Activated CD4-positive, alpha-beta T cell treated with anti-CD3 and anti-CD28 coated beads for 36 hours (primary cell): ENCODE measurements at regions not wholly inside any gene's neighbourhood (a gene's known extent, or its start where the extent isn't known, plus 50 kb on each side); places are given as distances from the start of the nearest gene placed in this dataset.

ENCODE experiments used
- ATAC-seq: fragments of 200-7000 bp; cut with Tn5 transposase; one replicate; pipeline ENCODE4 v1.10.0; 2021; ENCODE audit warnings: mild to moderate bottlenecking, moderate library complexity
- CTCF ChIA-PET: fragments of 350-600 bp; sonication (Branson Sonifier 250); formaldehyde crosslinking; loops from one replicate; lab custom pipeline; 2021; ENCODE audit warnings: antibody characterized with exemption; lab: Charles Lee
- POLR2A ChIA-PET: fragments of 350-600 bp; sonication (Branson Sonifier 250); formaldehyde crosslinking; loops from one replicate; lab custom pipeline; 2021; ENCODE audit warnings: antibody characterized with exemption, inconsistent platforms; lab: Charles Lee
- DNase-seq: peaks from one replicate; pipeline ENCODE4 v3.0.0-alpha.2; 2020
- H3K27ac Mint-ChIP-seq: one replicate; pipeline ENCODE4 v1.8.0; 2021; ENCODE audit warnings: mixed read lengths
- H3K27me3 Mint-ChIP-seq: one replicate; pipeline ENCODE4 v1.8.0; 2021; ENCODE audit warnings: mixed read lengths
- H3K36me3 Mint-ChIP-seq: one replicate; pipeline ENCODE4 v1.8.0; 2021; ENCODE audit warnings: low read depth, mixed read lengths
- H3K4me1 Mint-ChIP-seq: one replicate; pipeline ENCODE4 v1.8.0; 2021; ENCODE audit warnings: mixed read lengths
- H3K4me3 Mint-ChIP-seq: one replicate; pipeline ENCODE4 v1.8.0; 2021; ENCODE audit warnings: mild to moderate bottlenecking, moderate library complexity, mixed read lengths
- H3K9me3 Mint-ChIP-seq: one replicate; pipeline ENCODE4 v1.8.0; 2021; ENCODE audit warnings: low read depth, mixed read lengths
- intact Hi-C, 2 experiments: fragments of 100-400 bp; cut with DNase I in 1 of 2; cut with micrococcal nuclease in 1 of 2; formaldehyde crosslinking; loops; one replicate each; pipeline versions ENCODE4 v1.14.2 to v1.15.1; 2022 to 2024; cut with DNase I, micrococcal nuclease

DNA sequence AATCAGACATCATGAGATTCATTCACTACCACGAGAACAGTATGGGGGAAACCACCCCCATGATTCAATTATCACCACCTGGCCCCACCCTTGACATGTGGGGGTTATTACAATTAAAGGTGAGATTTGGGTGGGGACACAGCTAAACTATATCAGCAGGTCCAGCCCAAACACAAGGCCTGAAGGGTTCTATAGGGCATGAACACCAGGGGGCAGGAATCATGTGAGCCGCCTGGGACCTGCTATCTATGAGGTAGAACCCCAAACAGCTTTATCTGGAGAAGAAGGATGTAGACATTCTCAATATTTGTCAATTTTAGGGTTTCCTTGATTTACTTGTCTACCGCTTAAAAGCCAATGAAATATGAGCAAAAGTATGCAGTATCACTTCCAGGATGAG is 294.9 kb upstream of the DEPDC1 start:
- Mint-ChIP-seq H3K27me3 (no peaks in the 10 kb centered on the region), H3K4me1 (no peaks in the 10 kb centered on the region), H3K27ac (no peak overlapping the region), H3K36me3 (no peaks in the 10 kb centered on the region), H3K4me3 (no peak overlapping the region), H3K9me3 (peaks cover 5% of the 10 kb centered on the region)
- DNase-seq (no peak), ATAC-seq (no peak)
- ChIA-PET POLR2A (no interaction called here), CTCF (interaction anchor here (0.8 kb wide), 1 partner anchor 37 kb away, joined by 3 read pairs; no protein-coding TSS in a partner anchor)
- intact Hi-C loops = no loop called here

GRCh38 chr1:68795956-68796355 is 299.1 kb upstream of the DEPDC1 start:
- no peak for DNase-seq
- Mint-ChIP-seq H3K27me3 (no peaks in the 10 kb centered on the region), H3K27ac (no peak overlapping the region), H3K4me3 (no peak overlapping the region), H3K9me3 (peaks cover 2% of the 10 kb centered on the region), H3K4me1 (no peaks in the 10 kb centered on the region), H3K36me3 (no peaks in the 10 kb centered on the region)
- ChIA-PET CTCF (no interaction called here), POLR2A (no interaction called here)
- no peak for ATAC-seq
- intact Hi-C loops = no loop called here

DNA sequence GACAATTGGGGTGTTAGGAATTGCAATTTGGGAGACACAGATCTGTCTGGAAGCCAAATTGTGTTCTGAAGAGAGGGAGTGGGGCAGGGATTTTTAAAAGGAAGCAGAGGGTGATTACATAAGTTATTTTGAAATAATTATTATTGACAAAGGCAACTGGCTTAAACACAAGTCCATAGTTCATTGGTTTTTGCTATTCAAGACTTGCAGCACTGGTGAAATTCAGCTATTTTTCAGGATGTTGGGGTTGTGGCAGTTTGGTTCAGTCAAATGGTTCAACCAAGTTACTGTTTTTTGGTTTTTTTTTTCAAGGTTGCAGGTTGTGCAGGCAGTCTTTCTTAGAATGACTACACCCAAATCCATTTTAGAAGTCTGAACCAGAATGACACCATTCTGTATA is 300.0 kb upstream of the DEPDC1 start:
- no peak overlapping the region for H3K27ac Mint-ChIP-seq
- H3K27me3 Mint-ChIP-seq = no peaks in the 10 kb centered on the region
- H3K4me1 Mint-ChIP-seq = no peaks in the 10 kb centered on the region
- no peak for ATAC-seq
- no peaks in the 10 kb centered on the region for H3K36me3 Mint-ChIP-seq
- ChIA-PET POLR2A (no interaction called here), CTCF (no interaction called here)
- DNase-seq = no peak
- intact Hi-C loops = no loop called here
- peaks cover 2% of the 10 kb centered on the region for H3K9me3 Mint-ChIP-seq
- no peak overlapping the region for H3K4me3 Mint-ChIP-seq

DNA sequence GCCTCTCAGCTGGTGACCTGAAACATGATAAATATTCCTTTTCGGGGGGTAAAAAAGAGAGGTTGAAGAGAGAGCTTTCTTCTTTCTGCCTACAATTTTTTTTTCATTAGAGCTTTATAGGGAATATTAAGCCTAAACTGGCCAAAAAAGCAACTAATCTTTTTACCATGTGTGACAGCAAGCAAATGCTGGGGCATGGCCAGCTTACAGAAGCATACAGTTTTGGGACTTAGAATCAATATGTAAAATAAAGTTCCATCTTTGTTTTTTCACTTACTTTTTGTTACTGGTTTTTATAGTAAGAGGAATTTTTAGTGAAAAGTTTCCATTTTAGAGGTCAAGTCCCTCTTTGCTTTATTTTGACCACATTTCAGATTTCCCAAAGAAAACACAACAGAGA is 301.2 kb upstream of the DEPDC1 start:
- CTCF ChIA-PET = interaction anchor here (0.5 kb wide), 1 partner anchor 85 kb away, joined by 3 read pairs; no protein-coding TSS in a partner anchor
- H3K4me3 Mint-ChIP-seq = no peak overlapping the region
- intact Hi-C loops = no loop called here

DNA sequence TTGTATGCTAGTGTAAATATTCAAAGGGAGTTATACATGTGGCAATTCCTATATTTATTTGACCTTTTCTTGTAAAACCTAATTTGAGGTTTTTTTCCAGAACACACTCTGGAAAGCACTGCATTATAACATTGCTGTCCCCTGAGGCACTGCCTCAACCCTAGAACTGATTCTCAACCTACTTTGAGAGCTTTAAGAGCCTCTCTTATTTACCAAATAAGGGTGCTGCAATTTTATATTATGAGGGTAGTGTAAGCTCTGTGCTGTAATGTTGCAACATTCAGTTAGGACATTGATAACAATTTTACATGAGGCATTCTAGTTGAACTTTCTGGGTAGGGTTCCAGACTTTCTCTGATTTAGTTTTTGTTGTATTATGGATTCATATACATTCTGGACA is 302.2 kb upstream of the DEPDC1 start:
- DNase-seq (no peak), ATAC-seq (no peak)
- ChIA-PET CTCF (no interaction called here), POLR2A (no interaction called here)
- Mint-ChIP-seq H3K27ac (no peak overlapping the region), H3K4me1 (no peaks in the 10 kb centered on the region), H3K4me3 (no peak overlapping the region), H3K36me3 (no peaks in the 10 kb centered on the region), H3K27me3 (no peaks in the 10 kb centered on the region), H3K9me3 (peaks cover 4% of the 10 kb centered on the region)
- intact Hi-C loops = no loop called here

More for the DNA sequence above, 301.2 kb upstream of the DEPDC1 start:
- peaks cover 2% of the 10 kb centered on the region for H3K9me3 Mint-ChIP-seq
- H3K27me3 Mint-ChIP-seq = no peaks in the 10 kb centered on the region
- H3K4me1 Mint-ChIP-seq = no peaks in the 10 kb centered on the region
- H3K27ac Mint-ChIP-seq = no peak overlapping the region
- POLR2A ChIA-PET = no interaction called here
- DNase-seq (no peak), ATAC-seq (no peak)
- H3K36me3 Mint-ChIP-seq = no peaks in the 10 kb centered on the region

DNA sequence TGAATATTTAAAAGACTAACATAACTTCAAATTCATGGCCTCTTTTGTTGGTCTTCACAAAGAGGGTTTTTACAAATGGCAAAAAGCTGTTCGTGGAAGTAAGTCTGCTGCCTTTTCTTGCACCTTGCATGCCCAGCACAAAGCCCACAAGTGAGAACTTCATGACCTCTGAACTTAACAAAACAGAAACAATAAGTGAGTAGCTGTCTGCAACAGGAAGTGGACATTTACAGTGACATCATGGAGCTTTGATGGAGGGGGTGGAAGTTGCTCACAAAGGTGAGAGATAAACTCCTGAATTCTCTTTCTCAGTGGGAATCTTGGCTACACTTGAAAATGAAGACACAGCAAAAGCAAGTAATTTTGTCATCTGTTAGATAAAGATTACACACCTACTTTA is 303.3 kb upstream of the DEPDC1 start:
- DNase-seq (no peak), ATAC-seq (no peak)
- H3K4me1 Mint-ChIP-seq = no peaks in the 10 kb centered on the region
- H3K9me3 Mint-ChIP-seq = peaks cover 4% of the 10 kb centered on the region
- H3K4me3 Mint-ChIP-seq = no peak overlapping the region
- ChIA-PET CTCF (no interaction called here), POLR2A (no interaction called here)
- H3K27ac Mint-ChIP-seq = no peak overlapping the region
- intact Hi-C loops = no loop called here
- no peaks in the 10 kb centered on the region for H3K36me3 Mint-ChIP-seq
- no peaks in the 10 kb centered on the region for H3K27me3 Mint-ChIP-seq

GRCh38 chr1:68801440-68801839 is 304.6 kb upstream of the DEPDC1 start:
- ChIA-PET CTCF (interaction anchor here (1.0 kb wide), 1 partner anchor 10 kb away, joined by 3 read pairs; no protein-coding TSS in a partner anchor), POLR2A (no interaction called here)
- no peak for ATAC-seq

DNA sequence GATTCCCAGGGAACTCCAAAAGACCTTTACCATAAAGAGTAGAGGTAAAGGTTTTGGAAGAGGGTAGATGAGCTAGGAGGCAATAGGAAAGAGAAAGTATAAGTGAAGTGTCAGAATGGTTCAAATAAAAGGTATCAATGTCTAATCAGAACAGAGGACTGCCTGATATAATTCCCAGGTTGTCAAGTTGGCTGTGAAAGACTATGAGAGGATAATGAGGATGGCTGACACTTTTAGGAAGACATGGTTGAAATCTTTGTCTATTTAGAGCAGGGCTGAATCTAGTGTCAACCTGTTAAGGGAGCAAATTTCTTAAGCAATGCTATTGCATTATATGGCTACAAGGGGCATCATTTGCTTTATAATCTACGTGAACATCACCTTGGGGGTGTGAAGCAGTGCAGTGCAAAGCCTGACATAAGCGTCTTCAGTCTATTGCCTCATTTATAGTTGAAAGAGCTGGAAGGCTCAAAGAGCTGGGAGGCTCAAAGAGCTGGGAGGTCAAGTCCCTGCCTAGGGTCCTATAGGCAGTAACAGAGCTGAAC is 308.3 kb upstream of the DEPDC1 start:
- H3K27ac Mint-ChIP-seq = no peak overlapping the region
- no peak for ATAC-seq
- POLR2A ChIA-PET = no interaction called here
- H3K36me3 Mint-ChIP-seq = no peaks in the 10 kb centered on the region
- H3K9me3 Mint-ChIP-seq = peaks cover 4% of the 10 kb centered on the region
- no peaks in the 10 kb centered on the region for H3K27me3 Mint-ChIP-seq
- CTCF ChIA-PET = no interaction called here
- H3K4me3 Mint-ChIP-seq = no peak overlapping the region
- intact Hi-C loops = no loop called here
- no peak for DNase-seq
- no peaks in the 10 kb centered on the region for H3K4me1 Mint-ChIP-seq

More at GRCh38 chr1:68801440-68801839, 304.6 kb upstream of the DEPDC1 start:
- Mint-ChIP-seq H3K27ac (no peak overlapping the region), H3K4me3 (no peak overlapping the region), H3K9me3 (peaks cover 4% of the 10 kb centered on the region), H3K27me3 (no peaks in the 10 kb centered on the region), H3K36me3 (no peaks in the 10 kb centered on the region), H3K4me1 (no peaks in the 10 kb centered on the region)
- intact Hi-C loops = no loop called here
- DNase-seq = no peak

DNA sequence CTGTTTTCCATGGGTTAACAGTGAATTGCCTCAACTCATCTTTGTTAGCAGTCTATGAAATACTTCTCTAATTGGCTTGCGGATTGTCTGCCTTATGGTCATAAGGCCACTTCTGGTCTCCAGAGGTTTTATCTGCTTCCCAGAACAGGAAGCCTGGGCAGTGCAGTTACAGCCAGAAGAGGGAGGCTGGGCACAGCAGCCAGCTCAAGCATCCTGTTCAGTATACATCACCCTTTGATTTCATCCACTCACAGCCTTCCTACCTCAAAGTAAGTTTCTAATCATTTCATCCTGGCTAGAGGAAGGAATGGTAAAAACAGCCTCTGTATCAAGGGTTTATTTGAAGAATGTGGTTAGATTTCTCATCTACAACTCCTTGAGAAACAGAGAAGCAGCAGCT is 311.5 kb upstream of the DEPDC1 start:
- Mint-ChIP-seq H3K27ac (no peak overlapping the region), H3K9me3 (peaks cover 4% of the 10 kb centered on the region), H3K4me1 (no peaks in the 10 kb centered on the region), H3K4me3 (no peak overlapping the region), H3K36me3 (no peaks in the 10 kb centered on the region), H3K27me3 (no peaks in the 10 kb centered on the region)
- no peak for DNase-seq
- ATAC-seq = no peak
- intact Hi-C loops = no loop called here
- ChIA-PET POLR2A (no interaction called here), CTCF (no interaction called here)

- POLR2A ChIA-PET = no interaction called here
- CTCF ChIA-PET = interaction anchor here (0.8 to 1.1 kb wide), 2 partner anchors 9 to 10 kb away, joined by 3 read pairs; no protein-coding TSS in a partner anchor
- no peak for ATAC-seq
- no peak for DNase-seq
- Mint-ChIP-seq H3K4me3 (no peak overlapping the region), H3K27ac (no peak overlapping the region), H3K36me3 (no peaks in the 10 kb centered on the region), H3K27me3 (no peaks in the 10 kb centered on the region), H3K4me1 (no peaks in the 10 kb centered on the region), H3K9me3 (peaks cover 2% of the 10 kb centered on the region)
- intact Hi-C loops = no loop called here
These were observed 314.9 kb upstream of the DEPDC1 start for GRCh38 chr1:68811806-68812205.

DNA sequence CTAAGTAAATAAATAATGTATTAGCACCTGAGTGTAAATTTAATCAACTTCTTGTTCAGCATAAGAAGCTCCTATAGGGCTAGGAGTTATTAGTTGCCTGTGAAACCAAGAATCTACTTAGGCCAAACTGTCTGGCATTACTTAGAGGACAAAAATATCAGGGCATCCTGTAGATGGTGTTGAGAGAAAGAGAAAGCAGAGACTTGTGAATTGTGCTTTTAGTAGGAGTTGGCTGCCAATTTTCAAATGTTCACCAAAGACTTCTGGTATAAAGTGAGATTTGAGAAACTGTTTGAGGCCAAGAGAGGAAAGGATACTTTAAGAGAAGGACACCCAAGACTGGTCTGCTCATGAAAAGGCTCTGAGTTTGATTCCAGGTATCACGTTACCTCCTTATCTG is 315.5 kb upstream of the DEPDC1 start:
- ChIA-PET POLR2A (no interaction called here), CTCF (interaction anchor here (0.8 to 1.1 kb wide), 2 partner anchors 8 to 10 kb away, joined by 3 read pairs; no protein-coding TSS in a partner anchor)
- no peak for DNase-seq
- H3K36me3 Mint-ChIP-seq = no peaks in the 10 kb centered on the region
- no peak for ATAC-seq
- no peak overlapping the region for H3K4me3 Mint-ChIP-seq
- H3K27me3 Mint-ChIP-seq = no peaks in the 10 kb centered on the region
- H3K27ac Mint-ChIP-seq = no peak overlapping the region
- H3K4me1 Mint-ChIP-seq = no peaks in the 10 kb centered on the region
- peaks cover 2% of the 10 kb centered on the region for H3K9me3 Mint-ChIP-seq
- intact Hi-C loops = no loop called here

DNA sequence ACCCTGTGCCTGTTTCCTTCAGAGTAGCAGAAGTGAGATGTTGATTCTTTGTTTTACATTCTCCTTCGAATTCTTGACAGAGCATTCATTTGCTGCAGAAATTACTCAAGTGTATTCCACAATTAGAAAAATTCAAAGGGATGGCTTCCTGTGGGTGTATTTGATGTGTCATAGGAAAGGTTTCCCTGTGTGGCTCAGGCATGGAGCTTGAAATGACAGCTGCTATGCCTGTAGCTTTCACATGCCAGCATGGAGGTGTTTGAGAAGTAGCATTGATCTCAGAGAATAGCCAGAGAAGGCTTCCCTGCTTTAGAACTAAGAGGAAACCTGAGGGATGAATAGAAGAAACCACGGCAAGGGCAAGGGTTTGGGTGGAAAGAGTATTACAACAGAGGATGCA is 317.2 kb upstream of the DEPDC1 start:
- no peak for ATAC-seq
- no peaks in the 10 kb centered on the region for H3K36me3 Mint-ChIP-seq
- no peak for DNase-seq
- no peak overlapping the region for H3K27ac Mint-ChIP-seq
- no peaks in the 10 kb centered on the region for H3K4me1 Mint-ChIP-seq
- H3K4me3 Mint-ChIP-seq = no peak overlapping the region
- intact Hi-C loops = no loop called here
- peaks cover 2% of the 10 kb centered on the region for H3K9me3 Mint-ChIP-seq
- no peaks in the 10 kb centered on the region for H3K27me3 Mint-ChIP-seq
- CTCF ChIA-PET = no interaction called here
- POLR2A ChIA-PET = no interaction called here
